GM12875 (cell line): ENCODE measurements at regions not wholly inside any gene's neighbourhood (a gene's known extent, or its start where the extent isn't known, plus 50 kb on each side); places are given as distances from the start of the nearest gene placed in this dataset.

ENCODE experiments used
- H3K4me3 ChIP-seq: one replicate; pipeline ENCODE4 v1.5.1; 2011; ENCODE audit warnings: low read depth, low read length, control low read depth
- CTCF ChIP-seq: IDR thresholded peaks from 2 replicates; pipeline ENCODE4 v1.5.1; 2011; ENCODE audit warnings: low read depth, mild to moderate bottlenecking, control low read depth, inconsistent platforms, low read length, moderate library complexity, borderline replicate concordance; ENCODE audit not compliant: insufficient read depth

- TF ChIP-seq CTCF = no peak
These were observed 76.9 kb upstream of the DSCAM start for GRCh38 chr21:40923901-40924300.

GRCh38 chr21:40924641-40925040 lies 77.7 kb upstream of the DSCAM start:
- TF ChIP-seq CTCF = no peak

More at GRCh38 chr21:40923901-40924300, 76.9 kb upstream of the DSCAM start:
- no peak overlapping the region for H3K4me3 ChIP-seq

GRCh38 chr21:40926238-40926637 lies 79.3 kb upstream of the DSCAM start:
- H3K4me3 ChIP-seq = no peak overlapping the region
- no peak for TF ChIP-seq CTCF

More at GRCh38 chr21:40924641-40925040, 77.7 kb upstream of the DSCAM start:
- H3K4me3 ChIP-seq = no peak overlapping the region

- no peak overlapping the region for H3K4me3 ChIP-seq
- no peak for TF ChIP-seq CTCF
These were observed 82.9 kb upstream of the DSCAM start for GRCh38 chr21:40929833-40930232.

- TF ChIP-seq CTCF = no peak
These were observed 84.2 kb upstream of the DSCAM start for GRCh38 chr21:40931197-40931596.

GRCh38 chr21:40936178-40936577 lies 89.2 kb upstream of the DSCAM start:
- TF ChIP-seq CTCF = no peak
- H3K4me3 ChIP-seq = no peak overlapping the region

More at GRCh38 chr21:40931197-40931596, 84.2 kb upstream of the DSCAM start:
- H3K4me3 ChIP-seq = no peak overlapping the region

GRCh38 chr21:40936771-40937261 lies 89.9 kb upstream of the DSCAM start:
- no peak overlapping the region for H3K4me3 ChIP-seq
- TF ChIP-seq CTCF = no peak
